ENCODE measurements at regions not wholly inside any gene's neighbourhood (a gene's known extent, or its start where the extent isn't known, plus 50 kb on each side); places are given as distances from the start of the nearest gene placed in this dataset.

GRCh38 chr7:40944981-40945585 is 757.8 kb downstream of the INHBA start:
- no peak overlapping the region for H2BK120ac ChIP-seq (ENCODE audit: low read depth, low read length, poor library complexity, severe bottlenecking)
- H3K79me1 ChIP-seq (ENCODE audit: insufficient read depth, low read depth, low read length, poor library complexity, severe bottlenecking) = no peaks in the 10 kb centered on the region
- H2BK20ac ChIP-seq (ENCODE audit: low read depth, low read length, poor library complexity, severe bottlenecking) = no peak overlapping the region
- TF ChIP-seq CTCF (conservative IDR thresholded peaks at IDR 0.05) = no peak
- no peaks in the 10 kb centered on the region for H4K20me1 ChIP-seq (ENCODE audit: control insufficient read depth, insufficient read depth, insufficient read length)
- no peak overlapping the region for H3K27ac Mint-ChIP-seq
- no peak overlapping the region for H3K56ac ChIP-seq (ENCODE audit: insufficient read length, low read depth, low read length)
- peaks cover 5 to 16% (median 7%) of the 10 kb centered on the region in 3 experiments for H3K36me3 Mint-ChIP-seq (ENCODE audit: insufficient read depth in 1 of 3, low read depth in 3 of 3)
- H3K79me2 ChIP-seq (ENCODE audit: insufficient read depth, low read length) = no peaks in the 10 kb centered on the region
- H2AK5ac ChIP-seq (ENCODE audit: insufficient read length, low read length) = no peak overlapping the region
- H3K23ac ChIP-seq (ENCODE audit: insufficient read length, low read depth, low read length) = no peak overlapping the region
- H3K4me1 Mint-ChIP-seq = peaks cover 0 to 6% of the 10 kb centered on the region in 2 experiments; a peak in 2 of 4 replicates
- no peak overlapping the region for H2BK12ac ChIP-seq (ENCODE audit: insufficient read length, low read depth, low read length)
- H4K8ac ChIP-seq (replicated peaks; ENCODE audit: insufficient read length, low read depth, low read length) = no peak overlapping the region
- H3K9ac ChIP-seq (ENCODE audit: extremely low read depth, insufficient read length, low read length) = no peak overlapping the region
- H3K14ac ChIP-seq (ENCODE audit: insufficient read depth, low read length) = no peak overlapping the region
- H2BK15ac ChIP-seq (ENCODE audit: low read depth, low read length) = no peak overlapping the region
- no peak overlapping the region for H4K91ac ChIP-seq (ENCODE audit: insufficient read length, low read depth, low read length)
- no peaks in the 10 kb centered on the region for H3K4me1 ChIP-seq (ENCODE audit: insufficient read depth, low read length)
- H4K5ac ChIP-seq (ENCODE audit: insufficient read length, low read depth, low read length) = no peak overlapping the region
- H3K9me3 ChIP-seq (ENCODE audit: control insufficient read depth, low read depth, low read length) = no peaks in the 10 kb centered on the region
- no peak overlapping the region for H3K27ac ChIP-seq (ENCODE audit: insufficient read length, low read depth, low read length)
- peaks cover 3% of the 10 kb centered on the region; the same call in 1 of the 2 replicates for H3K27me3 Mint-ChIP-seq (ENCODE audit: low read depth)
- H3T11ph ChIP-seq (ENCODE audit: low read length) = no peak overlapping the region
- H3K23me2 ChIP-seq (ENCODE audit: insufficient read length, low read depth, low read length, poor library complexity, severe bottlenecking) = no peaks in the 10 kb centered on the region
- peaks cover 31 to 40% of the 10 kb centered on the region in 2 experiments for H3K9me3 Mint-ChIP-seq
- no peak overlapping the region for H2BK5ac ChIP-seq (ENCODE audit: insufficient read length, low read length)
- DNase-seq = no peak
- no peak overlapping the region for H3K4ac ChIP-seq (ENCODE audit: low read depth, low read length)
- no peak overlapping the region for H3K4me3 Mint-ChIP-seq
- H3K18ac ChIP-seq (ENCODE audit: insufficient read length, low read depth, low read length) = no peak overlapping the region
- H3K27me3 ChIP-seq (ENCODE audit: insufficient read depth, low read length) = no peaks in the 10 kb centered on the region
- no peak overlapping the region for H2AFZ ChIP-seq (ENCODE audit: low read length)
- H3K4me2 ChIP-seq (ENCODE audit: insufficient read depth, insufficient read length, low read length) = no peak overlapping the region

All from H9 (cell line).